GM23248 (cell line): ENCODE measurements at regions not wholly inside any gene's neighbourhood (a gene's known extent, or its start where the extent isn't known, plus 50 kb on each side); places are given as distances from the start of the nearest gene placed in this dataset.

ENCODE experiments used
- DNase-seq: peaks from one replicate; pipeline ENCODE4 v3.0.0-alpha.2; 2015
- H2AFZ ChIP-seq: fragments of 200-600 bp; sonication (generic); 2 replicates; pipeline ENCODE4 v1.6.1; 2016; ENCODE audit warnings: antibody characterized with exemption
- H3F3A ChIP-seq: fragments of 200-600 bp; sonication (generic); 2 replicates; pipeline ENCODE4 v1.6.1; 2016; ENCODE audit warnings: mild to moderate bottlenecking, antibody characterized with exemption, mixed run types; ENCODE audit not compliant: insufficient read depth
- H3K27ac ChIP-seq: fragments of 200-600 bp; sonication (generic); 2 replicates; pipeline ENCODE4 v1.5.1; 2016; ENCODE audit warnings: mild to moderate bottlenecking
- H3K27me3 ChIP-seq: fragments of 200-600 bp; sonication (generic); replicated peaks from 2 replicates; pipeline ENCODE4 v1.6.1; 2016; ENCODE audit warnings: mild to moderate bottlenecking; ENCODE audit not compliant: insufficient read depth
- H3K36me3 ChIP-seq: fragments of 200-600 bp; sonication (generic); 2 replicates; pipeline ENCODE4 v1.6.1; 2016; ENCODE audit warnings: low read depth, mild to moderate bottlenecking
- H3K4me1 ChIP-seq: fragments of 200-600 bp; sonication (generic); 2 replicates; pipeline ENCODE4 v1.6.1; 2016; ENCODE audit warnings: mild to moderate bottlenecking; ENCODE audit not compliant: insufficient read depth
- H3K4me2 ChIP-seq: fragments of 200-600 bp; sonication (generic); one replicate; pipeline ENCODE4 v1.6.1; 2016; ENCODE audit warnings: mild to moderate bottlenecking; ENCODE audit not compliant: unreplicated experiment
- H3K4me3 ChIP-seq: fragments of 200-600 bp; sonication (generic); 2 replicates; pipeline ENCODE4 v1.5.1; 2016; ENCODE audit warnings: mild to moderate bottlenecking
- H3K79me2 ChIP-seq: fragments of 200-600 bp; sonication (generic); 2 replicates; pipeline ENCODE4 v1.6.1; 2016; ENCODE audit warnings: mild to moderate bottlenecking; ENCODE audit not compliant: insufficient read depth
- H3K9ac ChIP-seq: fragments of 200-600 bp; sonication (generic); 2 replicates; pipeline ENCODE4 v1.6.1; 2016; ENCODE audit warnings: mild to moderate bottlenecking
- H3K9me2 ChIP-seq: fragments of 200-600 bp; sonication (generic); 2 replicates; pipeline ENCODE4 v1.6.1; 2016; ENCODE audit warnings: mixed run types, mild to moderate bottlenecking, moderate library complexity; ENCODE audit not compliant: insufficient read depth
- H3K9me3 ChIP-seq: fragments of 200-600 bp; sonication (generic); one replicate; pipeline ENCODE4 v1.6.1; 2017; ENCODE audit warnings: low read depth
- H4K20me1 ChIP-seq: fragments of 200-600 bp; sonication (generic); 2 replicates; pipeline ENCODE4 v1.6.0; 2016; ENCODE audit not compliant: insufficient read depth
- EZH2 ChIP-seq: fragments of 200-600 bp; sonication (generic); IDR thresholded peaks from 2 replicates; pipeline ENCODE4 v1.6.1; 2018; ENCODE audit warnings: antibody characterized with exemption, mild to moderate bottlenecking; ENCODE audit not compliant: insufficient read depth, poor library complexity, severe bottlenecking
- EZH2phosphoT487 ChIP-seq: fragments of 200-600 bp; sonication (generic); IDR thresholded peaks from 2 replicates; pipeline ENCODE4 v1.6.1; 2018; ENCODE audit warnings: antibody characterized with exemption, moderate library complexity, mild to moderate bottlenecking, low read depth; ENCODE audit not compliant: insufficient read depth
- WGBS, 2 experiments: methylation state at CpG; one replicate each; pipeline ENCODE4 v1.1.6; 2015 to 2017; ENCODE audit warnings: low lambda C conversion rate in 2 of 2, low coverage in 1 of 2; ENCODE audit errors: missing lambda C conversion rate in 2 of 2; 5-methylcytosine and 5-hydroxymethylcytosine counted together
- in situ Hi-C: fragments of 300-500 bp; cut with MboI; formaldehyde crosslinking; loops from 2 replicates; pipeline ENCODE4 v1.15.0; 2020

- Histone ChIP-seq H3K27ac (peak overlapping the region; percentile 67), H3K4me3 (peak overlapping the region; percentile 56; the same call in 1 of the 2 replicates), H3K36me3 (peaks cover 52% of the 10 kb centered on the region), H3K4me1 (peaks cover 83% of the 10 kb centered on the region), H3K27me3 (no peaks in the 10 kb centered on the region), H3K9ac (peak overlapping the region; percentile 59; the same call in 1 of the 2 replicates), H4K20me1 (peaks cover 3% of the 10 kb centered on the region; the same call in 1 of the 2 replicates), H2AFZ (no peak overlapping the region), H3K4me2 (peak overlapping the region; percentile 77), H3K9me2 (no peaks in the 10 kb centered on the region), H3K79me2 (peaks cover 100% of the 10 kb centered on the region), H3F3A (peaks cover 84% of the 10 kb centered on the region), H3K9me3 (no peaks in the 10 kb centered on the region)
- DNase-seq: no peak
- in situ Hi-C loops: no loop called here
- no peak for TF ChIP-seq EZH2phosphoT487
- no peak for TF ChIP-seq EZH2
- WGBS, 2 experiments: 76 to 85% methylated on average over 3 of the region's 3 CpGs
Measured at GRCh38 chr7:130943981-130944380, 210.0 kb upstream of the KLF14 start.

- H3K27ac ChIP-seq: peak overlapping the region; percentile 16; the same call in 1 of the 2 replicates
- no peak overlapping the region for H3K4me2 ChIP-seq
- H3K4me3 ChIP-seq: no peak overlapping the region
- peaks cover 73% of the 10 kb centered on the region for H3K4me1 ChIP-seq
- no peak for DNase-seq
- TF ChIP-seq EZH2 (no peak), EZH2phosphoT487 (no peak)
- peaks cover 52% of the 10 kb centered on the region for H3K36me3 ChIP-seq
- 57 to 59% methylated on average over 1 of the region's 1 CpG for WGBS, 2 experiments
- H3F3A ChIP-seq: peaks cover 74% of the 10 kb centered on the region
- no peaks in the 10 kb centered on the region for H3K9me2 ChIP-seq
- no peak overlapping the region for H3K9ac ChIP-seq
- in situ Hi-C loops: no loop called here
- no peak overlapping the region for H2AFZ ChIP-seq
- H3K79me2 ChIP-seq: peaks cover 100% of the 10 kb centered on the region
- H4K20me1 ChIP-seq: peaks cover 3% of the 10 kb centered on the region; the same call in 1 of the 2 replicates
- no peaks in the 10 kb centered on the region for H3K27me3 ChIP-seq
- no peaks in the 10 kb centered on the region for H3K9me3 ChIP-seq
Measured at GRCh38 chr7:130944997-130945396, 211.0 kb upstream of the KLF14 start.

GRCh38 chr7:130945411-130945811 lies 211.4 kb upstream of the KLF14 start:
- Histone ChIP-seq H4K20me1 (peaks cover 3% of the 10 kb centered on the region; the same call in 1 of the 2 replicates), H3K27ac (peak overlapping the region; percentile 16; the same call in 1 of the 2 replicates), H3F3A (peaks cover 73% of the 10 kb centered on the region), H3K79me2 (peaks cover 100% of the 10 kb centered on the region), H2AFZ (no peak overlapping the region), H3K9ac (no peak overlapping the region), H3K36me3 (peaks cover 52% of the 10 kb centered on the region), H3K9me2 (no peaks in the 10 kb centered on the region), H3K4me3 (no peak overlapping the region), H3K4me1 (peaks cover 71% of the 10 kb centered on the region), H3K4me2 (no peak overlapping the region), H3K9me3 (no peaks in the 10 kb centered on the region), H3K27me3 (no peaks in the 10 kb centered on the region)
- WGBS, 2 experiments: 82 to 92% methylated on average over 5 of the region's 5 CpGs
- in situ Hi-C loops: no loop called here
- no peak for DNase-seq
- no peak for TF ChIP-seq EZH2phosphoT487
- no peak for TF ChIP-seq EZH2

- Histone ChIP-seq H3K27me3 (no peaks in the 10 kb centered on the region), H3K9me2 (no peaks in the 10 kb centered on the region), H3K4me3 (no peak overlapping the region), H3K36me3 (peaks cover 49% of the 10 kb centered on the region), H3K4me2 (no peak overlapping the region), H3K27ac (0 out of 2 replicates have a peak overlapping the region, but pooled peaks have one; percentile 16), H3K79me2 (peaks cover 100% of the 10 kb centered on the region), H3F3A (peaks cover 74% of the 10 kb centered on the region), H3K9me3 (no peaks in the 10 kb centered on the region), H3K4me1 (peaks cover 64% of the 10 kb centered on the region), H4K20me1 (peaks cover 3% of the 10 kb centered on the region; the same call in 1 of the 2 replicates), H2AFZ (no peak overlapping the region), H3K9ac (no peak overlapping the region)
- no peak for DNase-seq
- TF ChIP-seq EZH2 (no peak), EZH2phosphoT487 (no peak)
- WGBS, 2 experiments: 69 to 97% methylated on average over 1 of the region's 1 CpG
- in situ Hi-C loops: no loop called here
Measured at GRCh38 chr7:130946114-130946513, 212.1 kb upstream of the KLF14 start.
